Cardiac muscle cell (in vitro differentiated cells and primary cell): ENCODE measurements at regions not wholly inside any gene's neighbourhood (a gene's known extent, or its start where the extent isn't known, plus 50 kb on each side); places are given as distances from the start of the nearest gene placed in this dataset.
A peak's percentile ranks its signal among the peaks of the same experiment; 100 is the strongest.

Experiments used
- DNase-seq, 2 donors: peaks; one replicate each; pipeline versions ENCODE4 v3.0.0 to v3.0.0-alpha.2; 2010 to 2017; ENCODE audit warnings: low read depth in 1 of 2, low spot score in 1 of 2
- H3K27ac ChIP-seq: fragments of 200-600 bp; sonication (generic); 2 replicates; pipeline ENCODE4 v1.5.1; 2016
- H3K27me3 ChIP-seq: fragments of 200-600 bp; sonication (generic); 2 replicates; pipeline ENCODE4 v1.6.0; 2016; ENCODE audit warnings: control low read depth
- H3K36me3 ChIP-seq: fragments of 200-600 bp; sonication (generic); 2 replicates; pipeline ENCODE4 v1.5.1; 2016; ENCODE audit warnings: control low read depth
- H3K4me1 ChIP-seq: fragments of 200-600 bp; sonication (generic); 2 replicates; pipeline ENCODE4 v1.8.1; 2017; ENCODE audit warnings: low read depth, mild to moderate bottlenecking, mixed run types
- H3K4me3 ChIP-seq: fragments of 200-600 bp; sonication (generic); 2 replicates; pipeline ENCODE4 v1.5.1; 2016; ENCODE audit warnings: mild to moderate bottlenecking
- H3K9me3 ChIP-seq: fragments of 200-600 bp; sonication (generic); 2 replicates; pipeline ENCODE4 v1.5.1; 2017; ENCODE audit warnings: low read depth, mild to moderate bottlenecking, control low read depth
- CTCF ChIP-seq: IDR thresholded peaks from 2 replicates; pipeline ENCODE4 v1.5.1; 2012; ENCODE audit warnings: low read depth, mild to moderate bottlenecking, low read length

- H3K4me1 ChIP-seq: no peaks in the 10 kb centered on the region
- DNase-seq: peak in 1 of 2 donors; percentile 15
- H3K36me3 ChIP-seq: no peaks in the 10 kb centered on the region
- H3K27ac ChIP-seq: no peak overlapping the region
- no peaks in the 10 kb centered on the region for H3K9me3 ChIP-seq
- H3K27me3 ChIP-seq: no peaks in the 10 kb centered on the region
- no peak overlapping the region for H3K4me3 ChIP-seq
- TF ChIP-seq CTCF: no peak
Observed at GRCh38 chr5:57989378-57989777, 470.5 kb downstream of the PLK2 start.

GRCh38 chr5:57988813-57989212 is 471.1 kb downstream of the PLK2 start:
- no peak for DNase-seq
- Histone ChIP-seq H3K27me3 (no peaks in the 10 kb centered on the region), H3K36me3 (no peaks in the 10 kb centered on the region), H3K4me3 (no peak overlapping the region), H3K4me1 (no peaks in the 10 kb centered on the region), H3K27ac (no peak overlapping the region), H3K9me3 (no peaks in the 10 kb centered on the region)
- TF ChIP-seq CTCF: no peak

GRCh38 chr5:57987552-57987951 is 472.3 kb downstream of the PLK2 start:
- H3K27ac ChIP-seq: no peak overlapping the region
- no peaks in the 10 kb centered on the region for H3K27me3 ChIP-seq
- no peaks in the 10 kb centered on the region for H3K4me1 ChIP-seq

GRCh38 chr5:57986761-57987341 is 473.0 kb downstream of the PLK2 start:
- no peak for TF ChIP-seq CTCF
- DNase-seq: peak in 1 of 2 donors; percentile 40
- no peak overlapping the region for H3K4me3 ChIP-seq
- H3K27me3 ChIP-seq: no peaks in the 10 kb centered on the region
- no peaks in the 10 kb centered on the region for H3K36me3 ChIP-seq
- H3K9me3 ChIP-seq: no peaks in the 10 kb centered on the region
- no peaks in the 10 kb centered on the region for H3K4me1 ChIP-seq
- H3K27ac ChIP-seq: no peak overlapping the region

More at GRCh38 chr5:57987552-57987951, 472.3 kb downstream of the PLK2 start:
- no peak overlapping the region for H3K4me3 ChIP-seq
- H3K36me3 ChIP-seq: no peaks in the 10 kb centered on the region
- no peak for TF ChIP-seq CTCF
- H3K9me3 ChIP-seq: no peaks in the 10 kb centered on the region
- DNase-seq: no peak

GRCh38 chr5:57983426-57983825 is 476.5 kb downstream of the PLK2 start:
- no peak for DNase-seq
- Histone ChIP-seq H3K27ac (no peak overlapping the region), H3K4me1 (no peaks in the 10 kb centered on the region), H3K27me3 (no peaks in the 10 kb centered on the region), H3K36me3 (no peaks in the 10 kb centered on the region), H3K4me3 (no peak overlapping the region), H3K9me3 (no peaks in the 10 kb centered on the region)
- TF ChIP-seq CTCF: no peak
